Endothelial cell of umbilical vein (primary cell): ENCODE measurements at regions not wholly inside any gene's neighbourhood (a gene's known extent, or its start where the extent isn't known, plus 50 kb on each side); places are given as distances from the start of the nearest gene placed in this dataset.

Experiments used
- BruUV-seq: library from RNA; stranded (reverse); fragments of 400-500 nt; replicated peaks from 2 replicates; lab custom pipeline; 2021; lab: Mats Ljungman, UMichigan
- CTCF ChIA-PET: fragments of 300-600, 350-600 bp; sonication (Branson Sonifier 250); formaldehyde crosslinking; loops from one replicate; lab custom pipeline; 2021; ENCODE audit warnings: antibody characterized with exemption, inconsistent platforms; lab: Charles Lee
- POLR2A ChIA-PET: fragments of 300-600, 350-600 bp; sonication (Branson Sonifier 250); formaldehyde crosslinking; loops from one replicate; lab custom pipeline; 2021; ENCODE audit warnings: antibody characterized with exemption, inconsistent platforms; lab: Charles Lee
- DNase-seq: peaks from one replicate; pipeline ENCODE4 v3.0.0-alpha.2; 2011; ENCODE audit warnings: low read depth, low spot score
- FAIRE-seq: peaks from 2 replicates; lab custom pipeline; 2011; peaks lifted over from hg19 to GRCh38; lab: Jason Lieb, UNC
- H2AFZ ChIP-seq: 2 replicates; pipeline ENCODE4 v1.6.0; 2012; ENCODE audit warnings: low read depth, low read length, control low read depth, inconsistent platforms
- H3K27ac ChIP-seq: 2 replicates; pipeline ENCODE4 v1.5.1; 2011; ENCODE audit warnings: low read depth, mild to moderate bottlenecking, control low read depth, low read length, moderate library complexity; ENCODE audit not compliant: insufficient read depth
- H3K27me3 ChIP-seq, 2 experiments: 2 replicates each; pipeline versions ENCODE4 v1.6.0 to v1.6.1; 2011; ENCODE audit warnings: low read length in 2 of 2, mixed read lengths in 1 of 2; ENCODE audit not compliant: control insufficient read depth in 2 of 2, insufficient read depth in 2 of 2
- H3K36me3 ChIP-seq, 2 experiments: 2 replicates in 1 of 2; 3 replicates in 1 of 2; pipeline ENCODE4 v1.5.1; 2011; ENCODE audit warnings: low read length in 2 of 2, mild to moderate bottlenecking in 1 of 2, moderate library complexity in 1 of 2; ENCODE audit not compliant: control insufficient read depth in 2 of 2, insufficient read depth in 2 of 2; ENCODE audit errors: extremely low read depth in 1 of 2
- H3K4me1 ChIP-seq: 3 replicates; pipeline ENCODE4 v1.5.1; 2011; ENCODE audit warnings: mild to moderate bottlenecking, low read length; ENCODE audit not compliant: control insufficient read depth, insufficient read depth; ENCODE audit errors: extremely low read depth
- H3K4me2 ChIP-seq: 2 replicates; pipeline ENCODE4 v1.6.1; 2011; ENCODE audit warnings: low read length, control low read depth, mixed read lengths; ENCODE audit not compliant: insufficient read depth
- H3K4me3 ChIP-seq, 3 experiments: fragments of 200-600 bp in 1 of 3; sonication (generic), shearing (Covaris generic) in 1 of 3; replicated peaks in 1 of 3; 2 replicates each; pipeline ENCODE4 v1.5.1; 2011 to 2016; ENCODE audit warnings: control low read depth in 3 of 3, low read length in 3 of 3, mild to moderate bottlenecking in 2 of 3, inconsistent platforms in 1 of 3, low read depth in 1 of 3, moderate library complexity in 1 of 3; ENCODE audit not compliant: insufficient read depth in 1 of 3
- H3K79me2 ChIP-seq: 2 replicates; pipeline ENCODE4 v1.6.0; 2012; ENCODE audit warnings: low read length, inconsistent platforms; ENCODE audit not compliant: control insufficient read depth, insufficient read depth
- H3K9ac ChIP-seq: replicated peaks from 2 replicates; pipeline ENCODE3; 2011; ENCODE audit warnings: low read length, control low read depth; ENCODE audit not compliant: insufficient read depth; ENCODE audit errors: extremely low read depth
- H3K9me1 ChIP-seq: replicated peaks from 3 replicates; pipeline ENCODE4 v1.6.0; 2011; ENCODE audit warnings: mild to moderate bottlenecking, low read length; ENCODE audit not compliant: control insufficient read depth, insufficient read depth; ENCODE audit errors: extremely low read depth
- H3K9me3 ChIP-seq: replicated peaks from 2 replicates; pipeline ENCODE4 v1.5.1; 2012; ENCODE audit warnings: low read length, inconsistent platforms; ENCODE audit not compliant: control insufficient read depth, insufficient read depth
- H4K20me1 ChIP-seq: replicated peaks from 2 replicates; pipeline ENCODE3; 2011; ENCODE audit warnings: mild to moderate bottlenecking, low read length; ENCODE audit not compliant: control insufficient read depth, insufficient read depth; ENCODE audit errors: extremely low read depth
- EZH2 ChIP-seq: IDR thresholded peaks from 2 replicates; pipeline ENCODE4 v1.6.1; 2012; ENCODE audit warnings: borderline replicate concordance, low read depth, mild to moderate bottlenecking, moderate library complexity, low read length, inconsistent platforms; ENCODE audit not compliant: severe bottlenecking
- FOS ChIP-seq: IDR thresholded peaks from 2 replicates; pipeline ENCODE4 v1.6.1; 2011; ENCODE audit warnings: mild to moderate bottlenecking, low read length, moderate library complexity, borderline replicate concordance; ENCODE audit not compliant: insufficient read depth
- GATA2 ChIP-seq: IDR thresholded peaks from 2 replicates; pipeline ENCODE4 v1.7.0; 2011; ENCODE audit warnings: low read depth, mild to moderate bottlenecking, moderate library complexity, mixed read lengths, low read length; ENCODE audit not compliant: insufficient read length, insufficient read depth
- JUN ChIP-seq: IDR thresholded peaks from 2 replicates; pipeline ENCODE4 v1.6.1; 2011; ENCODE audit warnings: borderline replicate concordance, low read depth; ENCODE audit not compliant: insufficient read length, insufficient read depth
- MYC ChIP-seq: IDR thresholded peaks from one replicate; pipeline ENCODE4 v1.6.1; 2011; ENCODE audit warnings: mild to moderate bottlenecking, low read depth, low read length
- POLR2A ChIP-seq: IDR thresholded peaks from 2 replicates; pipeline ENCODE4 v1.6.1; 2012; ENCODE audit warnings: low read depth, mild to moderate bottlenecking, control low read depth, low read length
- POLR2AphosphoS5 ChIP-seq: IDR thresholded peaks from 2 replicates; pipeline ENCODE4 v1.6.1; 2012; ENCODE audit warnings: low read depth, mild to moderate bottlenecking, control low read depth, low read length, moderate library complexity; ENCODE audit not compliant: insufficient read depth
- dilution Hi-C: fragments of 300-500 bp; cut with MboI; formaldehyde crosslinking; loops from one replicate; pipeline ENCODE4 v1.15.0; 2019; ENCODE audit warnings: low sequenced_read_pairs; ENCODE audit not compliant: extremely low pct_ligation_motif_present
- intact Hi-C: fragments of 100-400 bp; cut with micrococcal nuclease; formaldehyde crosslinking; loops from one replicate; pipeline ENCODE4 v1.10.0; 2022
- TF ChIP-seq, protein P1 (sequence below), 2 donors: IDR thresholded peaks; 1 replicate in 1 of 2; 2 replicates in 1 of 2; pipeline ENCODE4 v1.5.1; 2011; ENCODE audit warnings: low read length in 2 of 2, mild to moderate bottlenecking in 2 of 2, moderate library complexity in 2 of 2, control low read depth in 1 of 2, inconsistent platforms in 1 of 2, low read depth in 1 of 2; ENCODE audit not compliant: insufficient read depth in 1 of 2; ENCODE audit errors: extremely low read depth in 1 of 2
- TF ChIP-seq, protein P2 (sequence below): IDR thresholded peaks from 2 replicates; pipeline ENCODE4 v1.6.1; 2011; ENCODE audit not compliant: insufficient read depth, insufficient read length

DNA sequence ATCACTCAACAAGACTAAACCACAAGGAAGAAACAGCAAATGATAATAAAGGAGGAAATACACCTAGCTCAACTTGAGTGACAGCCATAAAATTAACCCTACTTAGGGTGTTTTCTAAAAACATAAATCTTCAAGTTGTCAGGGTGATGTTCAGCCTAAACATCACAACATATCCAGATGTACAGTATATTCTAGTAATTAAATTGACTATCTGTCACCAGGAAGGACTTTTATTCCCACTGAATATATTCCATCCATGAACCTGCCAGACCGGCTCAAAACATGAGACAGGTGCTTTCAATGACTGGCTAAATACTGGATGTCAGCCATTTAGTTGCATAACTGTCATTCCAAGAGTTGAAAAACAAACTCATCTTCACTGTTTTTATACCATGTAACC, 298.1 kb upstream of the NEBL start:
- H3K4me3 ChIP-seq: no peak overlapping the region
- H3K4me1 ChIP-seq: no peaks in the 10 kb centered on the region
- DNase-seq: no peak
- H2AFZ ChIP-seq: no peak overlapping the region
- CTCF ChIA-PET: interaction anchor here (0.7 to 0.8 kb wide), 2 partner anchors 9 to 117 kb away, joined by 3 read pairs; no protein-coding TSS in a partner anchor
- POLR2A ChIA-PET: no interaction called here
- TF ChIP-seq EZH2 (no peak), GATA2 (no peak), JUN (no peak), POLR2A (no peak), FOS (no peak), POLR2AphosphoS5 (no peak), MYC (no peak)
- TF ChIP-seq, protein P1, sequence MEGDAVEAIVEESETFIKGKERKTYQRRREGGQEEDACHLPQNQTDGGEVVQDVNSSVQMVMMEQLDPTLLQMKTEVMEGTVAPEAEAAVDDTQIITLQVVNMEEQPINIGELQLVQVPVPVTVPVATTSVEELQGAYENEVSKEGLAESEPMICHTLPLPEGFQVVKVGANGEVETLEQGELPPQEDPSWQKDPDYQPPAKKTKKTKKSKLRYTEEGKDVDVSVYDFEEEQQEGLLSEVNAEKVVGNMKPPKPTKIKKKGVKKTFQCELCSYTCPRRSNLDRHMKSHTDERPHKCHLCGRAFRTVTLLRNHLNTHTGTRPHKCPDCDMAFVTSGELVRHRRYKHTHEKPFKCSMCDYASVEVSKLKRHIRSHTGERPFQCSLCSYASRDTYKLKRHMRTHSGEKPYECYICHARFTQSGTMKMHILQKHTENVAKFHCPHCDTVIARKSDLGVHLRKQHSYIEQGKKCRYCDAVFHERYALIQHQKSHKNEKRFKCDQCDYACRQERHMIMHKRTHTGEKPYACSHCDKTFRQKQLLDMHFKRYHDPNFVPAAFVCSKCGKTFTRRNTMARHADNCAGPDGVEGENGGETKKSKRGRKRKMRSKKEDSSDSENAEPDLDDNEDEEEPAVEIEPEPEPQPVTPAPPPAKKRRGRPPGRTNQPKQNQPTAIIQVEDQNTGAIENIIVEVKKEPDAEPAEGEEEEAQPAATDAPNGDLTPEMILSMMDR (IDR thresholded peaks at IDR 0.05; ENCODE audit: extremely low read depth in 1 of 2, insufficient read depth in 1 of 2, low read depth in 1 of 2, low read length in 2 of 2): no peak
- TF ChIP-seq, protein P2, sequence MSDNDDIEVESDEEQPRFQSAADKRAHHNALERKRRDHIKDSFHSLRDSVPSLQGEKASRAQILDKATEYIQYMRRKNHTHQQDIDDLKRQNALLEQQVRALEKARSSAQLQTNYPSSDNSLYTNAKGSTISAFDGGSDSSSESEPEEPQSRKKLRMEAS: no peak
- H4K20me1 ChIP-seq: no peaks in the 10 kb centered on the region
- H3K79me2 ChIP-seq: no peaks in the 10 kb centered on the region
- peaks cover 0 to 1% of the 10 kb centered on the region in 2 experiments for H3K27me3 ChIP-seq
- intact Hi-C loops (no loop called here), dilution Hi-C loops (no loop called here)
- no peak overlapping the region for H3K4me2 ChIP-seq
- FAIRE-seq: no peak
- no TSS peak for BruUV-seq
- no peak overlapping the region for H3K9ac ChIP-seq
- no peaks in the 10 kb centered on the region for H3K9me1 ChIP-seq
- H3K27ac ChIP-seq: no peak overlapping the region
- H3K9me3 ChIP-seq: no peaks in the 10 kb centered on the region
- no peaks in the 10 kb centered on the region for H3K36me3 ChIP-seq
